BJ (cell line): ENCODE measurements at regions not wholly inside any gene's neighbourhood (a gene's known extent, or its start where the extent isn't known, plus 50 kb on each side); places are given as distances from the start of the nearest gene placed in this dataset.

ENCODE experiments used
- CTCF ChIA-PET: fragments of 350-600 bp; formaldehyde crosslinking; extraction: SDS; loops from one replicate; lab custom pipeline; 2021; ENCODE audit warnings: antibody characterized with exemption, inconsistent platforms; lab: Yijun Ruan, JAX
- POLR2A ChIA-PET: fragments of 300-600 bp; sonication (Branson Sonifier 250); formaldehyde crosslinking; extraction: SDS; loops from one replicate; lab custom pipeline; 2021; ENCODE audit warnings: antibody characterized with exemption; lab: Charles Lee
- DNase-seq: peaks from one replicate; pipeline ENCODE4 v3.0.0-alpha.2; 2011; ENCODE audit warnings: low read depth
- H3K27me3 ChIP-seq: 2 replicates; pipeline ENCODE4 v1.6.0; 2011; ENCODE audit warnings: low read length; ENCODE audit not compliant: control insufficient read depth, insufficient read depth
- H3K36me3 ChIP-seq: 2 replicates; pipeline ENCODE4 v1.5.1; 2011; ENCODE audit warnings: low read length; ENCODE audit not compliant: control insufficient read depth, insufficient read depth
- H3K4me3 ChIP-seq: 2 replicates; pipeline ENCODE4 v1.5.1; 2011; ENCODE audit warnings: low read depth, mild to moderate bottlenecking, control low read depth, low read length
- TF ChIP-seq, protein P1 (sequence below): IDR thresholded peaks from 2 replicates; pipeline ENCODE4 v1.5.1; 2011; ENCODE audit warnings: low read depth, mild to moderate bottlenecking, control low read depth, inconsistent platforms, low read length, moderate library complexity; ENCODE audit not compliant: insufficient read depth

- no peak for DNase-seq
- ChIA-PET POLR2A (no interaction called here), CTCF (no interaction called here)
- TF ChIP-seq, protein P1, sequence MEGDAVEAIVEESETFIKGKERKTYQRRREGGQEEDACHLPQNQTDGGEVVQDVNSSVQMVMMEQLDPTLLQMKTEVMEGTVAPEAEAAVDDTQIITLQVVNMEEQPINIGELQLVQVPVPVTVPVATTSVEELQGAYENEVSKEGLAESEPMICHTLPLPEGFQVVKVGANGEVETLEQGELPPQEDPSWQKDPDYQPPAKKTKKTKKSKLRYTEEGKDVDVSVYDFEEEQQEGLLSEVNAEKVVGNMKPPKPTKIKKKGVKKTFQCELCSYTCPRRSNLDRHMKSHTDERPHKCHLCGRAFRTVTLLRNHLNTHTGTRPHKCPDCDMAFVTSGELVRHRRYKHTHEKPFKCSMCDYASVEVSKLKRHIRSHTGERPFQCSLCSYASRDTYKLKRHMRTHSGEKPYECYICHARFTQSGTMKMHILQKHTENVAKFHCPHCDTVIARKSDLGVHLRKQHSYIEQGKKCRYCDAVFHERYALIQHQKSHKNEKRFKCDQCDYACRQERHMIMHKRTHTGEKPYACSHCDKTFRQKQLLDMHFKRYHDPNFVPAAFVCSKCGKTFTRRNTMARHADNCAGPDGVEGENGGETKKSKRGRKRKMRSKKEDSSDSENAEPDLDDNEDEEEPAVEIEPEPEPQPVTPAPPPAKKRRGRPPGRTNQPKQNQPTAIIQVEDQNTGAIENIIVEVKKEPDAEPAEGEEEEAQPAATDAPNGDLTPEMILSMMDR: no peak
- Histone ChIP-seq H3K27me3 (no peaks in the 10 kb centered on the region), H3K4me3 (no peak overlapping the region), H3K36me3 (no peaks in the 10 kb centered on the region)
These were observed 1682.7 kb upstream of the AGA start for GRCh38 chr4:179124957-179125356.

DNA sequence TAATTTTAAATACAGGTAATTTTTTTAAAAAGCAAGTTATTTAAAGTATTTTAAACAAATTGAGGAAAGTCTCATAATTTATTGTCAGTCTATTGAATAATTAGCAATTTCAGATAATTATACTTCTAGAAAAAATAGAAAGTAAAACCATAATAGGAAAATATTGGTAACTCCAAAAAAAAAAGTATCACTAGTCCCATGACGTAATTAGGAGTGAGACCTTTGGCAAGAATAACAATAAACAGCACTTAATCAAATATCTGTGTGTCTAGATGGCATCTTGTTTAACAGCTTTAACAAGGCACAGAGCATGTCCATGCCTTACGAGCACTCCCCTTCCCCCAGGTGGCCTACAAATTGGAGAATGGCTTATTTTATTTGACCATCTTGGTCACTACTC, 1683.6 kb upstream of the AGA start:
- no peak for DNase-seq
- ChIA-PET POLR2A (no interaction called here), CTCF (no interaction called here)
- Histone ChIP-seq H3K36me3 (no peaks in the 10 kb centered on the region), H3K27me3 (no peaks in the 10 kb centered on the region), H3K4me3 (no peak overlapping the region)
- TF ChIP-seq, protein P1: no peak

DNA sequence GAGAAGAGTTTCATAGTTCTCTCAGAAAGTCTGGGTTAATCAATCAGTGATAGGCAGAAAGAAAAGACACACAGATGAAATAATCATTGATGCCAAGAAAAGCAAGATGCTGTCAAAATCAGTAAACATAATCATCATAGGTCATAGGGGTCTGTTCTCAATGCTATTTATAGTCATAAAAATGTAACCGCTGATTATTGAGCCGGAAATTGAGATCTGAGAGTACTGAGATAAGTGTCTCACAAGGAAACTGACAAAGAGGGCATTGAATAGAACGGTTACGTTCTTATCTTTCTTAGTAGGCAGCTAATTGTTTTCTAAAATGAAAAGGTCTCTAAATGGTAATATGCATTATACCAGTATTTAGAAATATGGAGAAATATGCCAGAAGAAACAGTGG, 1686.1 kb upstream of the AGA start:
- Histone ChIP-seq H3K27me3 (no peaks in the 10 kb centered on the region), H3K4me3 (no peak overlapping the region), H3K36me3 (no peaks in the 10 kb centered on the region)
- ChIA-PET POLR2A (no interaction called here), CTCF (no interaction called here)
- TF ChIP-seq, protein P1: no peak
- DNase-seq: no peak

DNA sequence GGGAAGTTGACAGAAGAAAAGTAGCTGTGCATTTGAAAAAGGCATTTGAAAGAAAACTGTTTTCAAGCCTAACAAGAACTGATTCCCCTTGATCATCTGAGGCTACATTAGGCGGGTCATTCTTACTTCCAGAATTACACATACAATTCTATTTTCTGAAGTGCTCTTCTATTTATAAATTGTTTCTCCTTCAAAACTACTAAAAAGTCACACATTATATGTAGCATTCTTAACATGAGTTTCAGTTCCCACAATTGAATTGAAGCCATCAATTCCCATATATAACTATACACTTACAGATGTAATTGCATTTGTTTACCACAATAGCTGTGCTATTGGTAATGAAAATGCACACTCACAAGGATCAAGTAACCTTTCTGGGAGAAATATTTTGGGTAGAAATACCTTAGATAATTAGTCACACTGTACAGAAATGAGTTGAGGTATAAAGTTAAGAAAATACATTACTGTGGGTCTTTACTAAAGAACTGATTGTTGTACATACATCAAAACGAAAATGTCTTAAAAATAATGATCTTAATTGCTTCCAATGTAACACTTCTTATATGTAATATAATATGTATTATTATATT, 1688.0 kb upstream of the AGA start:
- no peaks in the 10 kb centered on the region for H3K27me3 ChIP-seq
- DNase-seq: no peak
- ChIA-PET POLR2A (no interaction called here), CTCF (no interaction called here)
- no peaks in the 10 kb centered on the region for H3K36me3 ChIP-seq
- no peak overlapping the region for H3K4me3 ChIP-seq
- TF ChIP-seq, protein P1: no peak

- ChIA-PET CTCF (no interaction called here), POLR2A (no interaction called here)
- TF ChIP-seq, protein P1: no peak
- H3K36me3 ChIP-seq: no peaks in the 10 kb centered on the region
- H3K4me3 ChIP-seq: no peak overlapping the region
- DNase-seq: no peak
- no peaks in the 10 kb centered on the region for H3K27me3 ChIP-seq
These were observed 1703.7 kb upstream of the AGA start for GRCh38 chr4:179145746-179146525.
